C1 segment of cervical spinal cord (tissue), 14 donors: ENCODE measurements at regions not wholly inside any gene's neighbourhood (a gene's known extent, or its start where the extent isn't known, plus 50 kb on each side); places are given as distances from the start of the nearest gene placed in this dataset.

ENCODE experiments used
- DNase-seq, 14 donors: peaks; one replicate each; lab custom pipeline; 2025; lab: John Stamatoyannopoulos, UW

- no peak for DNase-seq
Observed at GRCh38 chr2:126476691-126477090, 179.3 kb upstream of the GYPC start.

DNA sequence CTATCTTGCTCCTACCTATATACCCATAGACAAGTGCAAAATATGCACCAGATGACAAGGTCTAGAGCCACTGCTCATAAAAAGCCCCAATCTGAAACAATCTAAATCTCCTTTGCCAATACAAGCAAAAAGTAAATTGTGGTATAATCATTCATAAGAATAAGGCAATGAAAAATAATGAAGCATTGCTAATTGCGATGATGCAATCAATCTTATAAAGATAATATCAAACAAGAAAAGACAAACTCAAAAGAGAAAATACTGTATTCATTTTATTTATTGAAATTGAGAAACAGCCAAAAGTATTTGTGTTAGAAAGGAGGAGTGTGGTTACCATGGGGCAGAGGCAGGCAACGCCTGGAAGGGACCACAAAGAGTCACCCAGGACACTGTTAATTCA, 175.9 kb upstream of the GYPC start:
- no peak for DNase-seq

DNA sequence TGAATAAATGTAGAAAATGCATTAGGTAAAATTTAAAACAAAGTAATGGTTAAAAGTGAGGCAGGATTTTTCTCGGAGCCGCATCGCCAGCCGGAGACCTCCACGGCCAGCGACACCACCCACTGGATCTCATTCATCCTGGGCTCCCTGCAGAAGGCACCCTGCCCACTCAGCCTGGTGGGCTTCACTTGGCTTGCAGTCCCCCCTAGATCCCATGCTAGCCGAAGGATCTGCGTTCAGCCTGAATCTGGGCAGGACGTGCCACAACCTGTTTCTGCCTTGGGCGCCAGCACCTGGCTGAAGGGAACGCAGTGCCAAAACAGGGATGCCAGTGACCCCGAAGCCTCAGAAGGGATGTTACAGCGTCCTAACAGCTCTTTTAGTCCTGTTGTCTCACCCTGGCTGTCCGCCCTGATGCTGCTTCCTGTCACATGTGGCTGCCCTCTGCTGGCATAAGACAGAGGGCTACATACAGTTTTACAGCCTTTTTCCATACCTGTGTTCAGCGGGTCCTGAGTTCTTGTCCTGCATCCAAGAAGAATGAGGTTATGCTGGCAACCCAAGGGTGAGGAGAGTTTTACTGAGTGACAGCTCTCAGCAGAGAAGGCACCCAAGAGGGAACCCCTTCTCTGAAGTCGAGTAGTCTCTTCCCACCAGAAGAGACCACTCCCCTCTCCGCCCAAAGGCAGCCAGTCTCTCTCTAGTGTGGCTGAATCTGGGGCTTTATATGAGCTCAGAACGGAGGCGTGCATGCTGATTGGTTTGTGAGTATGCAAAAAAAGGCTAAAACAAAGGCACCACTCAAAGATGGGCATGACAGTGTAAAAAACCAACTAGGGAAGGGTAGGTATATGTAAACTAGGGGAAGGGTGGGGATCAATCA, 173.1 kb upstream of the GYPC start:
- no peak for DNase-seq

GRCh38 chr2:126494593-126494992, 161.4 kb upstream of the GYPC start:
- no peak for DNase-seq

DNA sequence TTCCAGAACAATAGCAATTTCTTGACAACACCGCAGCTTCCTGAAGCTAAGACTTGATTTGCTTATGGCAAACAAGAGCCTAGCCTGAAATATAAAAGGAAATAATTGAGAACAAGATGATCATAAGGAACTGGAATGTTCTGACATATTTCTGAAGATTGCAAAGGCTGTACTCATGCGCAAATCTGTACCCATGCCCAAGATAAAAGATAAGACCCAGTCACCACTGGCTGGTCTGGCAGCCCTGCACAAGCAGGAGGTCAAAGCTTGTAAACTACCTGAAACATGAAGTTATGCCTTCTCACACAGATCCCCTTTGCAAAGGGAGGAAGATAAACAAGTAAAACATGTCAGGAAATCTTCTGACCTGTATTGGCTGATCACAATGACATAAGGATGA, 160.8 kb upstream of the GYPC start:
- DNase-seq, result no peak

DNA sequence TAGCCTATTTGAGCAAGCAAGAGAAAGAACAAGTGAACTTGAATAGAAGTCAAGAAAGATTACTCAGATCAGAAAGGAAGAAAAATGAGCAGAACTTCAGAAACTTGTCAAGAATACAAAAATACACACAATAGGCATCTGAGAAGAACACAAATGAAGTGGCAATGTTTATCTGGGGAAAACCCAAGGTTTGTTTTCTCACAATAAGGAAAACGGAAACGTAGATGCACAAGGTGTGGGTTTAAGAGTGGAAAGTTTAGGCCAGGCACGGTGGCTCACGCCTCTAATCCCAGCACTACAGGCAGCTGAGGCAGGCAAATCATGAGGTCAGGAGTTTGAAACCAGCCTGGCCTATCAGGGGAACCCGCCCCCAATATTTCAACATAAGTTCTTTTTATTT, 159.5 kb upstream of the GYPC start:
- no peak for DNase-seq

DNA sequence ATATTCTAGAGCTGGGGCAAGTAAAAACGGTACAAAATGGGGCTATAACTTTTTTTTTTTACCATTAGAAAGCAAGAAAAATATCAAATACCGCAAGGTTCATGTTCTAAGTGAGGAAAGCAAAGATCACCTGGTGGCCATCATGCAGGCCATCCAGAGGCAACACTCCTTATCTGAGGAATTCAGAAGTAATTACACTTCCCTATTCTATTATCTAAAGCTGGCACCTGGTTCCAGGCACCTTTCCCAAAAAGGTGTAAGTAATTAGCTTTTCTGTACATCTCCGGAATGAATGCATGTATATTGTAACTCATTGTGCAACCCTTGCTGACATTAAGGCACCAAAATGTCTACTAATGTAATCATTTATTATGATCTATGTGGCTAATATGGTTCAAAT, 152.5 kb upstream of the GYPC start:
- DNase-seq, result no peak

DNA sequence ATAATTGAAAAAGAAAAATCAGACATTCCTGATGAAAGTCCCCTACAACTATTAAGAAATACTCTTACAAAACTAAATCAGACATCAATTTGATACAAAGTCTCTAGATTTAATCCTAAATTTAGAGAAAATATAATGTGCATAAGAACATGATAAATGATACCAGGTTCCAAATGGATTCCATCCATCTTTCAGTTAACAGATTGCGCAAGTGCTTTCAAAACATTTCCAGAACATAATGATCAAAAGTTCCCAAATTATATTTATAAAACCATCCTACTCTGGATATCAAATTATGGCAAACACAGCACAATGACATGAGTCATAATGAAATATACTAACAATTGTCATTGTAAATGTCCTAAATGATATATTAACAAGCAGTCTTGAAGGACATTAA, 151.0 kb upstream of the GYPC start:
- DNase-seq, result no peak

DNA sequence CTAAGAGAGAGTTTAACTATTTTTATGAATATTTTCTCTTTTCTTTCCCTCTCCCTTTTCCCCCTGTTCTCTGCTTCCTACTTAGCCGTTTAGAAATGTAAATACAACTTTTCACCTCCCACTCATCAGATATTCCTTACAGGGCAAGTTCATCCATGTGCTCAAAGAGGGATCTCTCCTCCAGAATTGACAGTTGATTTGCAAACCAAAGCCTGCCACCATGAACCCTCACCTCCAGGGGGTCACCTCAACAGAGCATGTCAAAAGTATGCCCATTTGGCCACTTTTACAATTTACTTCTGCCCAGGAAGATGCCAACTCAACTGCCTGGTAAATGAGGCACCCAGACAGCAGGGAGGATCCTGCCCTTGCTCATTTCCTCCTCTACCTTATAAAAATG, 149.2 kb upstream of the GYPC start:
- DNase-seq, result no peak

GRCh38 chr2:126507425-126507911, 148.5 kb upstream of the GYPC start:
- DNase-seq, result no peak

GRCh38 chr2:126510356-126510755, 145.6 kb upstream of the GYPC start:
- DNase-seq, result no peak

DNA sequence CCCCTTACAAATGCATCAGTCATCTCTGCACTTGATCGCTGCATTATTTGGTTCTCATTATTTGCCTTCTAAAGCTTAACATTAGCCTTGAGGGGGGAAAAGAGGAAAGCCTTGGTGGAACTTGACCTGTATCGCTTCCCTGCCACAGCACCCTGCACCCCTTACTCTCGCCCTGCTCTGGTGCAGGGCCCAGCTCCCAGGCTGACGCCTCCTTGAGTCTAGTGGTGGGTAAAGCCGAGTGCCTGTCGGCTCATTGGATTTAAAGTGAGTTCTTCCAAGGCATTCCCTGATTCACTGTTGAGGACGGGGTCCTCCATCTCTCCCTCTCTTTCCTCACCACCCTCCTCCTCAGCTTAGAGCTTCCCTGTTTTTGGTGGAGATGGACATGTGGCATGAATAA, 145.0 kb upstream of the GYPC start:
- no peak for DNase-seq

- DNase-seq, result no peak
Observed at GRCh38 chr2:126512026-126512425, 143.9 kb upstream of the GYPC start.

- DNase-seq, result no peak
Observed at GRCh38 chr2:126513033-126513432, 142.9 kb upstream of the GYPC start.

- DNase-seq, result no peak
Observed at GRCh38 chr2:126515471-126515870, 140.5 kb upstream of the GYPC start.

GRCh38 chr2:126518196-126518595, 137.8 kb upstream of the GYPC start:
- peak in 1 of 14 donors; percentile 2 for DNase-seq

GRCh38 chr2:126527836-126528490, 128.0 kb upstream of the GYPC start:
- DNase-seq, result no peak

DNA sequence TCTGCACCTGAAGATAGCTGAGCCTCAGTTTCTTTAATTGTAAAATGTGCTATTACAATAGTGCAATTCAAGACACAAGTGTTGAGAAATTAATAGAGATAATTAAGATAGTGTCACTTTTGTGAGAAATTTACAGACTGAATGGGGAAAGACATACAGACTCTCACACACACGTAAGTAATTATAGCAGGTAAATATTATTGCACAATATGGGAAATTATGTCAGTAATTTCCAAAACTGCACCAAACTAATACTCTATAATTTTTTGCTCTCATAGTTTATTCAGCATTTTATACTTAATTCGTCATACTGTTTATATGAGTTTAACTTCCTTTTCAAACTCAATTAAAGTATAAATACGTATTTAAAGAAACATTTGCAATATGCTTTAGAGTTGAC, 124.9 kb upstream of the GYPC start:
- no peak for DNase-seq

GRCh38 chr2:126534478-126534877, 121.5 kb upstream of the GYPC start:
- DNase-seq, result no peak

- no peak for DNase-seq
Observed at GRCh38 chr2:126535408-126535807, 120.5 kb upstream of the GYPC start.

- DNase-seq, result no peak
Observed at GRCh38 chr2:126536605-126537200, 119.3 kb upstream of the GYPC start.

GRCh38 chr2:126539101-126539500, 116.9 kb upstream of the GYPC start:
- no peak for DNase-seq

- DNase-seq, result no peak
Observed at GRCh38 chr2:126542247-126542646, 113.7 kb upstream of the GYPC start.
